Upper lobe of left lung (tissue), 6 donors: ENCODE measurements at regions not wholly inside any gene's neighbourhood (a gene's known extent, or its start where the extent isn't known, plus 50 kb on each side); places are given as distances from the start of the nearest gene placed in this dataset.

Experiments used
- ATAC-seq, 2 donors: fragments of 200-7000 bp; cut with Tn5 transposase; one replicate each; pipeline ENCODE4 v1.9.1; 2022; ENCODE audit warnings: mild to moderate bottlenecking in 2 of 2, moderate library complexity in 2 of 2; ENCODE audit not compliant: low FRiP score in 2 of 2
- DNase-seq, 2 donors: peaks; one replicate each; pipeline ENCODE4 v3.0.0-alpha.2; 2019 to 2020
- H3K27ac ChIP-seq, 4 donors: fragments of 200-600 bp; sonication (generic); one replicate each; pipeline ENCODE4 v1.5.1; 2016 to 2019
- H3K27me3 ChIP-seq, 4 donors: fragments of 200-600 bp; sonication (generic); one replicate each; pipeline ENCODE4 v1.5.1; 2017 to 2019
- H3K36me3 ChIP-seq, 4 donors: fragments of 200-600 bp; sonication (generic); one replicate each; pipeline ENCODE4 v1.5.1; 2016 to 2019
- H3K4me1 ChIP-seq, 4 donors: fragments of 200-600 bp; sonication (generic); one replicate each; pipeline ENCODE4 v1.5.1; 2018 to 2019
- H3K4me3 ChIP-seq, 4 donors: fragments of 200-600 bp; sonication (generic); one replicate each; pipeline ENCODE4 v1.5.1; 2017 to 2019; ENCODE audit warnings: mild to moderate bottlenecking in 2 of 4, moderate library complexity in 1 of 4
- H3K9me3 ChIP-seq, 4 donors: fragments of 200-600 bp; sonication (generic); one replicate each; pipeline ENCODE4 v1.5.1; 2018 to 2019
- EP300 ChIP-seq, 4 donors: sonication (generic); formaldehyde crosslinking; IDR thresholded peaks; one replicate each; pipeline ENCODE4 v1.5.1; 2017; ENCODE audit warnings: antibody characterized with exemption in 4 of 4, control low read depth in 2 of 4
- POLR2A ChIP-seq, 4 donors: fragments of 450-650 bp; IDR thresholded peaks; one replicate each; pipeline ENCODE4 v1.5.1; 2016 to 2017; ENCODE audit warnings: antibody characterized with exemption in 4 of 4, mild to moderate bottlenecking in 2 of 4
- POLR2AphosphoS5 ChIP-seq, 2 donors: sonication (generic); formaldehyde crosslinking; IDR thresholded peaks; one replicate each; pipeline ENCODE4 v1.5.1; 2017; ENCODE audit warnings: antibody characterized with exemption in 2 of 2
- WGBS, 2 donors: methylation state at CpG; one replicate each; pipeline ENCODE4 v1.1.5; 2017 to 2018; 5-methylcytosine and 5-hydroxymethylcytosine counted together
- TF ChIP-seq, protein P1 (sequence below), 6 experiments: fragments of 450-650 bp in 4 of 6; fragments of 200-600 bp in 2 of 6; sonication (generic) in 2 of 6; IDR thresholded peaks; one replicate each; pipeline ENCODE4 v1.5.1; 2016 to 2019; ENCODE audit warnings: antibody characterized with exemption in 6 of 6
- donor health status: DM: no; HTN: no; CAD: no; lungs with moderate emphysema.
- donor health status: DM: no; HTN: yes; CAD: no; lungs with severe emphysema.

DNA sequence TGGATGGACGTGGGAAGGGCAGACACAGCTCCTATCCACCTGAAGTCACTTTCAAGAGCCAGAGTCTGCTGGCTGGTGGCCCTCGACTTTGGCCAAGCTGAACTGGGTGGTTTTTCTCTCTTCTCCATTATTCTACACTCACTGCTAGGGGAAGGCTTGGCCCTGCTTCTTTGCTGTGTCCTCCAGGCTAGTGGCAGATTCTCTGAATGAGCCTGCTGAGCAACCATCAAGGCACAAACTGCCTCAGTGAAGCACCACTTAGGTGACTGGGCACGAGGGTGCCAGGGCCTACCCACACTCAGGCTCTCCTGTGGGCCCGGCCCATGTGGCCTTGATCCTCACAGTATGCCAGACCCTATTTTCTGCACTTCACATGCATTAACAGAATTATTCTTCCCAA, 92.0 kb downstream of the PJA1 start:
- TF ChIP-seq POLR2AphosphoS5 (IDR thresholded peaks at IDR 0.05) = no peak
- TF ChIP-seq EP300 (IDR thresholded peaks at IDR 0.05) = no peak
- no peak for TF ChIP-seq POLR2A (IDR thresholded peaks at IDR 0.05)
- TF ChIP-seq, protein P1, sequence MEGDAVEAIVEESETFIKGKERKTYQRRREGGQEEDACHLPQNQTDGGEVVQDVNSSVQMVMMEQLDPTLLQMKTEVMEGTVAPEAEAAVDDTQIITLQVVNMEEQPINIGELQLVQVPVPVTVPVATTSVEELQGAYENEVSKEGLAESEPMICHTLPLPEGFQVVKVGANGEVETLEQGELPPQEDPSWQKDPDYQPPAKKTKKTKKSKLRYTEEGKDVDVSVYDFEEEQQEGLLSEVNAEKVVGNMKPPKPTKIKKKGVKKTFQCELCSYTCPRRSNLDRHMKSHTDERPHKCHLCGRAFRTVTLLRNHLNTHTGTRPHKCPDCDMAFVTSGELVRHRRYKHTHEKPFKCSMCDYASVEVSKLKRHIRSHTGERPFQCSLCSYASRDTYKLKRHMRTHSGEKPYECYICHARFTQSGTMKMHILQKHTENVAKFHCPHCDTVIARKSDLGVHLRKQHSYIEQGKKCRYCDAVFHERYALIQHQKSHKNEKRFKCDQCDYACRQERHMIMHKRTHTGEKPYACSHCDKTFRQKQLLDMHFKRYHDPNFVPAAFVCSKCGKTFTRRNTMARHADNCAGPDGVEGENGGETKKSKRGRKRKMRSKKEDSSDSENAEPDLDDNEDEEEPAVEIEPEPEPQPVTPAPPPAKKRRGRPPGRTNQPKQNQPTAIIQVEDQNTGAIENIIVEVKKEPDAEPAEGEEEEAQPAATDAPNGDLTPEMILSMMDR (IDR thresholded peaks at IDR 0.05) = no peak
- H3K4me3 ChIP-seq = no peak overlapping the region
- ATAC-seq (no peak), DNase-seq (peak in 1 of 2 donors; percentile 15)
- no peaks in the 10 kb centered on the region for H3K36me3 ChIP-seq
- 72 to 79% methylated on average over 2 to 4 of the region's 4 CpGs for WGBS, 2 donors
- H3K4me1 ChIP-seq = peaks cover 0 to 5% (median 3%) of the 10 kb centered on the region in 4 donors
- H3K27me3 ChIP-seq = no peaks in the 10 kb centered on the region
- H3K9me3 ChIP-seq = no peaks in the 10 kb centered on the region
- H3K27ac ChIP-seq = no peak overlapping the region

DNA sequence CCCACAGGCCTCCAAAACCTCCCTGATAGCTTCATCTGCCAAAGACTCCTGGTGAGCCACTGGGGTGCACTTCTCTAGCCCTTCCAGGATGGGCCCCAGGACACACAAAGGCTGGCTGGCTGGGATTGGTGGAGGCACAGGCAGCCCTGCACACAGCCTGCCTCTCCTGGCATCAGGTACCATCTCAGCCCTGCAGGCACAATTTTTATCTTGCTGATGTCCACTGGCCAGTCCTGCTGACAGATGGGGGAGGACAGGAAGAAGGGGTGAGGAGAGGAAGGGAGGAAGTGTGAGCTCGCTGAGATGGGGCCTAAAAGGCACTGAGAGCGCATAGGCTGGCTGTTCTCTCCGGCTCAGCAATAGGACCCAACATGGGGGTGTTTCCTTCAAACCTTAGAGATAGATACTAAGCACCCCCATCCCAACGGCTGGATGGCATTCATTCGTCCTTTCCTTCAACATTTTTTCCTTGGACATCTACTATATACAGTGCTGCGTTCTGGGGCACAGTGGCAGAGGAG, 92.7 kb downstream of the PJA1 start:
- Histone ChIP-seq H3K4me3 (no peak overlapping the region), H3K36me3 (no peaks in the 10 kb centered on the region), H3K27ac (no peak overlapping the region), H3K4me1 (peaks cover 0 to 5% (median 3%) of the 10 kb centered on the region in 4 donors), H3K27me3 (no peaks in the 10 kb centered on the region), H3K9me3 (no peaks in the 10 kb centered on the region)
- TF ChIP-seq, protein P1 (IDR thresholded peaks at IDR 0.05) = no peak
- TF ChIP-seq POLR2AphosphoS5 (IDR thresholded peaks at IDR 0.05) (no peak), POLR2A (IDR thresholded peaks at IDR 0.05) (no peak), EP300 (IDR thresholded peaks at IDR 0.05) (no peak)
- ATAC-seq (no peak), DNase-seq (peak in 1 of 2 donors; percentile 17)
- WGBS, 2 donors = 74 to 84% methylated on average over 4 to 6 of the region's 6 CpGs

DNA sequence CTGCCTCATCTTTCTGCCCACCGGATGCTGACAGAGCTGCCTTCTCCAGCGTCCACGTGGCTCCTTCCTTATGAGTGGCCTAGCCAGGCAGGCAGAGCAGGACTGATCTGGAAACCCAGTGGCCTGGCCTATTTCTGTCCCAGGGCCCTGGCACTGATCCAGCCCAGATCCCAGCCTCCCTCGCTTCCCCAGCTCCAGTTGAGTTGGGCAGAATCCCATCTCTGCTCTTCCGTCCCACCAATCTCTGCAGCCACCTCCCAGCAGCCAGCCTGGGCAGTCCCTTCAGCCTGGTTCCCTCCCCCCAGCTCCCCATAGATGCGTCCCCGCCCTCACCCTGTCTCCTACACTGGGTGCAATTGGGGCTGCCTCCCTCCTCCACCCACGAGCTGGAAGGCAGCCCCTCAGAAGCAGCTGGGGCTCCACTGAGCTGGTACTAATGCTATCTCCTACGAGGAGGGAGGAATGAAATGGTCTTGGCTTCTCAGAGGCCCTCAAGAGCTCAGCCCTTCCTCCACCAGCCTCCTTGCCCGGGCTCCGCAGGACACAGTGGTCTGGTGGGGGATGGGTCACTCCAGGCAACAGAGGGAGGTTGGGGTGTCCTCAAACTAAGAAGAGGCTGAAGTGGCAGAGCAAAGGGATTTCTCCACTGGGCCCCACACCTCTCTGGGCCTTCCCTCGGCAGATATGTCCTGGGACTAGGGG, 94.2 kb downstream of the PJA1 start:
- no peak for TF ChIP-seq EP300 (IDR thresholded peaks at IDR 0.05)
- no peak for TF ChIP-seq POLR2AphosphoS5 (IDR thresholded peaks at IDR 0.05)
- TF ChIP-seq, protein P1 (IDR thresholded peaks at IDR 0.05) = no peak
- no peak for TF ChIP-seq POLR2A (IDR thresholded peaks at IDR 0.05)
- WGBS, 2 donors = 38 to 48% methylated on average over 3 to 12 of the region's 12 CpGs
- DNase-seq (peak in 1 of 2 donors; percentile 21), ATAC-seq (no peak)
- Histone ChIP-seq H3K36me3 (no peaks in the 10 kb centered on the region), H3K27me3 (no peaks in the 10 kb centered on the region), H3K27ac (peak overlapping the region in 1 of 4 donors; percentile 19), H3K4me3 (no peak overlapping the region), H3K9me3 (no peaks in the 10 kb centered on the region), H3K4me1 (peaks cover 0 to 5% (median 3%) of the 10 kb centered on the region in 4 donors)

DNA sequence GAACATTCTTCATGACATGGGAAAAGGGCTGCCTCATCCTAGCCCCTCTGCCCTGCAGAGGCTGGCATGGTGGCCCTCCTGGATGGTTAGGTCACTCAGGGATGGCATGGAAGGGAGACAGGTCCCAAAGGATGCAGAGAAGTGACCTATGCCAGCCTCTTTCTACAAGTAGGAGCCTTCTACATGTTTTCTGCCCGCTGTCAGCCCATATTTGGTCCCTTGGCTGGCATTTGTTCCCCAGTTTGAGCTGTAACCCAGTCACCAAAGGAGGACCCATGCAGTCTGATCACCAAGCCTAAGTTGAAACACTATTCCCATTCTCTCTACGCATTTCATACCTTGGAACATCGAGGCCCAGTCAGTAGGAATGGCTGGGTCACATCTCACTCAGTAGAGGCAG, 95.4 kb downstream of the PJA1 start:
- ATAC-seq (no peak), DNase-seq (peak in 1 of 2 donors; percentile 6)
- H3K9me3 ChIP-seq = no peaks in the 10 kb centered on the region
- H3K4me1 ChIP-seq = peaks cover 0 to 5% (median 3%) of the 10 kb centered on the region in 4 donors
- no peaks in the 10 kb centered on the region for H3K36me3 ChIP-seq
- TF ChIP-seq POLR2AphosphoS5 (IDR thresholded peaks at IDR 0.05) (no peak), EP300 (IDR thresholded peaks at IDR 0.05) (no peak), POLR2A (IDR thresholded peaks at IDR 0.05) (no peak)
- TF ChIP-seq, protein P1 (IDR thresholded peaks at IDR 0.05) = no peak
- H3K27ac ChIP-seq = no peak overlapping the region
- 93 to 100% methylated on average over 2 to 3 of the region's 3 CpGs for WGBS, 2 donors
- no peaks in the 10 kb centered on the region for H3K27me3 ChIP-seq
- H3K4me3 ChIP-seq = no peak overlapping the region
